Left ventricle myocardium superior (tissue), 1 donor: ENCODE measurements at regions not wholly inside any gene's neighbourhood (a gene's known extent, or its start where the extent isn't known, plus 50 kb on each side); places are given as distances from the start of the nearest gene placed in this dataset.
A peak's percentile ranks its signal among the peaks of the same experiment; 100 is the strongest.
"Not testable (repeated sequence)": the region's sequence is repeated elsewhere in the genome, so short reads cannot be mapped to it uniquely, and the experiment has no call there.

ENCODE experiments used
- ATAC-seq: fragments of 200-7000 bp; cut with Tn5 transposase; one replicate; pipeline ENCODE4 v1.9.1; 2020; ENCODE audit warnings: mild to moderate bottlenecking, moderate library complexity
- DNase-seq: peaks from one replicate; pipeline ENCODE4 v3.0.0-alpha.2; 2020
- intact Hi-C: fragments of 100-400 bp; cut with micrococcal nuclease; formaldehyde crosslinking; loops from one replicate; pipeline ENCODE4 v1.11.0; 2022
- donor health status: DM: no; HTN: yes; CAD: no; lungs with severe emphysema.

DNA sequence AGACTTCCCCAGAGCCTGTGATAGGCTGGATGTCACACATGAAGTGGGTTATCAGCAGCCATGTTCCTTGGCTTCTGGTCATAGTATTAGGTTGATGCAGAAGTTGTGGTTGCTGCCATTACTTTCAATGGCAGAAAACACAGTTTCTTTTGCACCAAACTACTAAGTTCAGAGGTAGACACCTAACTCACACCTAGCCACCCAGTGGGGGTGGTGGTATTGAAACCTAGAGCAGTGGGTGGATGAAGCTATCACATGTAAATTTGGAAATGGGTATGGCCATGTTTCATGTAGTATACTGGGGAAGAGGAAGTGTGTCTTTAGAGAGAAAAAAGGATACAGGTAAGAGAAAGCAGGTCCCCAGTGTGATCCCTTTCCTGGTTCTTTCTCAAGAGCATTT, 347.9 kb upstream of the SEMA6A start:
- no peak for DNase-seq
- intact Hi-C loops, result no loop called here
- no peak for ATAC-seq

DNA sequence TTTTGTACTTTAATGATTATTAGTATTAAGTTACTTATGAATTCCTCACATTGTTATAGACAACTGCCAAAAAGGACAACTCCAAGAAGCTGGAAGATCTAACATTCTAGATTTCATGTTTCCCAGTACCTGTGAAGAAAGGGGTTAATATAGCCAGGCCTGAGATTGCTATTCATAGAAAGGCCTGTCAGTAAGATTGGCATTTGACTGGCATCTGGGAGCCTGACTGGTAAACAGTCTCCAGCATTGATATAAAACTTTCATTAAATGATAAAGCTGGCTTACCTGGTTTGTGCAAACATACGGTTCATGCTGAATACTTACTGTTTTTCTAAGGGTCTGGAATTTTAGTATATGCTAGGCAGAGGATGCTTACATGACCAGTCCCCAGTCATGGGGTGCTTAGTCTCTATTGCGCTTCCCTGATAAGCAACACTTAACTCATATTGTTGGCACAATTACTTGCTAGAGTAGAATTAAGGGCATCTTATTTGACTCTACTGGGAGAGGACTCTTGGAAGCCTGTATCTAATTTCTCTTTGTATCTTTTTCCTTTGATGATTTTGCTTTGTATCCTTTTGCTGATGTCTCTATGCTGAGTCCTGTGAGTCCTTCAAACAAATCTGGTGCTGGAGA, 340.4 kb upstream of the SEMA6A start:
- ATAC-seq (peak; percentile 93), DNase-seq (no peak)

DNA sequence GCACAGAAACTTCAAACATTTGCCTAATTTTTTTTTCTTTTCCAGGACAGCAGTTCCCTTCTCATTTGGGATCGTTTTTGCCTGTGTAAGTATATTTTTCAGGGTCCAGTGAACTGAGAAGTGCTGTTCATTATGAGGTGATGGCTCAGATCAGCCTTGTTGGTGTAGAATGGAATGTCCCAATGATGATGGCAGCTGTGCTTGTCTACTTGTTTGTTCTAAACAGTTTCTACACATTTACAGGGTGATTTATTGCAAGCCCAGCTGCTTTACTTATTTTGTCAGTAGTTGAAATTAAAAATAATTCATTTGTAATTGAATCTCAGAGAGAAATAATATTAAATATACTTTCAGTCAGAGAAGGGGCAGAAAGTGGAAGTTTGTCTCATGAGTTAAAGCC, 337.6 kb upstream of the SEMA6A start:
- DNase-seq (no peak), ATAC-seq (no peak)
- intact Hi-C loops, result no loop called here

More for the DNA sequence above, 340.4 kb upstream of the SEMA6A start:
- intact Hi-C loops, result no loop called here

DNA sequence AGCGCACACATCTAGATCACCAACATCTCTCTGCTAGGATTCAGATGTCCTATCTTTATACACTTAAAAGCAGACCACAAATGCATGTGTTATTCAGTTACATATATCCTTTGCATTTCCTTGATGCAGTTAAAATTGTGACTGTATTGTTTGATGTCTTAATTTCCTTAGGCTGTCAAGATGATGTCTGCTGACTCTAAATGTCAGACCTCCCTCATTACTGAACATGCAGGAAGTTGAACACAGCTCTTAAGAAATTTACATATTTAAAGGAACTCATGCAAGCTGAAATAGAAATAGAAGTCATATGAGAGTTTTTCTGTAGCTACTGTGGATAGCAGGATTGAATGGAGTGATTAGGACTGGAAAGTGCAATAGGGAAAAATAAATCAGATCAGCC, 336.5 kb upstream of the SEMA6A start:
- DNase-seq (no peak), ATAC-seq (no peak)
- intact Hi-C loops, result no loop called here

DNA sequence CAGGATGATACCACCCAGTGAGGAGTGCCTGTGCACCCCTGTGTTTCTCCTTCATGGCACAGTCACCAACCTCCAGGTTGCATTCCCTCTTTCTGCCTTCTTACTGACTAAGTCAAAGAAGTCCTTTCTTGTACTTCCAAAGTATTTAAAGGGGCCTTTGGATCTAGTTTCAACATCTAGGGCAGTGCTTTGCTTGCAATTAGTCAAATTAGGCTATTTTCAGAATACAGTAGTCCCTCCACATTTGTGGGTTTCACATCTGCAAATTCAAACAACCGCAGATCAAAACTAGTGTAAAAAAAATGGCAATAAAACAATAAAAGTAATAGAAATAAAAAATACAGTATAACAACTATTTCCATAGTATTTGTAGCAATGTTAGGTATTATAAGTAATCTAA, 333.9 kb upstream of the SEMA6A start:
- ATAC-seq (no peak), DNase-seq (no peak)
- intact Hi-C loops, result no loop called here

- no peak for ATAC-seq
Observed at GRCh38 chr5:116905885-116906284, 331.3 kb upstream of the SEMA6A start.

DNA sequence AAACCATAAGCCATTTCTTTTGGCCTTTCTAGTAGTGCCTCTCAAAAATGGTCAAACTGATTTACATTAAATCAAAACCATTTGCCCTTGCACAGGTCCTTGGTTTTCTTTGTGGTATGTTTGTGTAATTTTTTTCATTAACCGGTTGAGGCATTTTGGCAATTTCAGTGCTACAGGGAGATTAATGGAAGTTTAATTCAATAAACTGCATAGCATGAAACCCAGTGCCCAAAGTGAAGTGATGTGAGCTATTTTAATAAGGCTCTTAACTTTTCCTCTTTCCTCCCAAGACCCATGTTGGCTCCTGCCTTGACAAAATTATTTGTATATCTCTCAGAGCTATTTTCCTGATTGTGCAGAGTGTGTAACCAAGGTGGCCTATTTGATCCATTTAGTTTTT, 326.2 kb upstream of the SEMA6A start:
- intact Hi-C loops, result no loop called here
- no peak for ATAC-seq
- no peak for DNase-seq

More at GRCh38 chr5:116905885-116906284, 331.3 kb upstream of the SEMA6A start:
- no peak for DNase-seq
- intact Hi-C loops, result no loop called here

GRCh38 chr5:116898917-116899316, 324.3 kb upstream of the SEMA6A start:
- DNase-seq, result no peak
- peak; percentile 74 for ATAC-seq
- intact Hi-C loops, result no loop called here

DNA sequence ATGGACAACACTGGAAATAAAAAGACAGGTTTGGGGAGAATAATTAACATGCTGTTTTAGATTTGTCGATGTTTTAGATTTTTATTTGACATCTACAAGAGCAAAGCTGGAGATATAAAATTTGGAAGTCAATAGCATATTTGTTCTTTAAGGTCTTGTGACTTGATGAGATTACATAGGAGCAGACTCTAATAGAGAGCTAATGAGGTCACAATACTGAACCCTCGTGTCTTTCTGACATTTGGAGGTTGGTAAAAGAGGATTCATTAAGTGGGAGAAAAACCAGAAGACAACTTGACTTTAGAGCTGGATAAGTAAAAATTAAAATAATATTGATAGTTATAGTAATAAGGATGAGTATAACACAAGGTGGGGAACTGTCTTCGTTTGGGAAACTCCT, 322.7 kb upstream of the SEMA6A start:
- ATAC-seq, result no peak
- no peak for DNase-seq
- intact Hi-C loops, result no loop called here

- intact Hi-C loops, result no loop called here
- ATAC-seq (no peak), DNase-seq (no peak)
Observed at GRCh38 chr5:116896001-116896400, 321.4 kb upstream of the SEMA6A start.

GRCh38 chr5:116892993-116893392, 318.4 kb upstream of the SEMA6A start:
- DNase-seq (no peak), ATAC-seq (no peak)
- intact Hi-C loops, result no loop called here

DNA sequence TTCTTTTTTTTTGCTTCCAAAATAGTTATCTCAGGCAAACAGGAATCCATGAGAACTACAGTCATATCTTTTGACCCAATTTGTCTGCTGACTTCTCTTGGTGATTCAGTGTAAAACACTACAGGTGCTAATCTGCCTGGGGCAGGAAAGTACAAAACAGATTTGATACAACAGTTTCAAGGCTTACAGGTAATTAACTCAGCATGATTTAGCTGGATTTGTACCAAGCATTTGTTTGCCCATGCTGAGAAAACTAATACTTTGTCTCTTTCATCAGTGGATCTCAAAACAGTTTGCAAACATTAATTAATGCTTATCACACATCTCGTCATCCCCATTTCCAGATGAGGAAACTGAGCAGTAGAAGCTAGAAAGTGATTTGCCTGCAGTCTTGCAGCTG, 312.5 kb upstream of the SEMA6A start:
- DNase-seq, result no peak
- intact Hi-C loops, result no loop called here
- no peak for ATAC-seq

- intact Hi-C loops, result no loop called here
- DNase-seq (no peak), ATAC-seq (no peak)
Observed at GRCh38 chr5:116885825-116886224, 311.2 kb upstream of the SEMA6A start.

GRCh38 chr5:116883875-116884274, 309.3 kb upstream of the SEMA6A start:
- intact Hi-C loops, result no loop called here
- no peak for DNase-seq
- ATAC-seq, result no peak

DNA sequence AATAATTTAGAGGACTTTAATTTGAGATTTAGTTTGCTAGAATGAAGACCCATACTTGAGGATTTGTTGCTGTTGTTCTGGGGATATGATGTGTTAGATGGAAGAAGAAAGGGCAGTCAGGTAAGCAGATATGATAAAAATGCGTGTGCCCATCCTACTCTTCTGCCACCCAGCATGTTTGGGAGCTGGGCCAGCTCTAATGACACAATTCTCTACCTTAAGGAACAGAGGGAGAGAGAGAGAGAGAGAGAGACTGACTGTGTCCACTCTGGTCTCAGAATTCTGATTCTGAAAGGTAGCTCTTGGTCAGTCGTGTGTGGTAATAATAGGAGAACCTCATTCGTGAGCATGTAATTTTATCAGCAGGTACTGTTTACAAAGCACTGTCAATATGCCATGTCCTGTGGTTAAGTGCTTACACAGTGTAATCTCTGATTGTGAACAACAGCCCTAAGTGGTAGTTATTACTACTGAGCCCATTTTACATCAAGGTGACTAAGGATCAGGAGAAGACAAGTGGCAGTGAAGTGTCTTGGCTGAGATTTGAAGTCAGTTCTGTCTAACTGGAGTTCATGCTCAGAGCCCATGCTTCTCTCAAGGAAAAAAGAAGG, 307.4 kb upstream of the SEMA6A start:
- ATAC-seq (no peak), DNase-seq (no peak)
- intact Hi-C loops, result no loop called here

- intact Hi-C loops, result no loop called here
- ATAC-seq (no peak), DNase-seq (no peak)
Observed at GRCh38 chr5:116880601-116881000, 306.0 kb upstream of the SEMA6A start.

- ATAC-seq, result no peak
- intact Hi-C loops, result no loop called here
- DNase-seq, result no peak
Observed at GRCh38 chr5:116880150-116880549, 305.5 kb upstream of the SEMA6A start.

DNA sequence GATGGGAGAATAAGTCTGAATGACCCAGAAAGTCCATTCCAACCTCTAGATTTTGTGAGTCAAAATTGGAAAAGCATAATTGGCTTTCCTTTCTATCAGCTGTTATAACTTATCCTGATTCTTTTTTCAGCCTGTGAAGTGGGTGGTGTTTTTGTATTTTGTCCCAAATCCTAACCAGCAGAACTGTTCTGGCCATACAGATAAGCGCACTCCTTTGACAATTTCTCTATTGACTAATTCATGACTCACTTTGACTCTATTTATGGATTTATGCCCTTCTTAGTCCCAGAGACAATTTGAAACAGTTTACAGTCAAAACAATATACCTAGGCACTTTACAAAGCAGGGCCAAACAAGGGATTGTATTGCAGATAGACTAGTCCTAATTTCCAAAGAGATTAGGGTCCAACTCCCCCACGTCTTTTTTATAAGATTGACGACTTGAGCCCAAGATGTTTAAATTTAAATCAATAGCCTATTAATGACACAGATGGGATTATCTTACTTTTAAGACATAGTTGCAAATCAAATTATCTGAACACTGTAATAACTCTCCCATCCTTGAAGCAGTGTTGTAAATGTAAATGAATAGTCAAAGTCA, 301.7 kb upstream of the SEMA6A start:
- DNase-seq, result no peak
- intact Hi-C loops, result no loop called here
- no peak for ATAC-seq

- no peak for ATAC-seq
Observed at GRCh38 chr5:116872986-116873385, 298.4 kb upstream of the SEMA6A start.

DNA sequence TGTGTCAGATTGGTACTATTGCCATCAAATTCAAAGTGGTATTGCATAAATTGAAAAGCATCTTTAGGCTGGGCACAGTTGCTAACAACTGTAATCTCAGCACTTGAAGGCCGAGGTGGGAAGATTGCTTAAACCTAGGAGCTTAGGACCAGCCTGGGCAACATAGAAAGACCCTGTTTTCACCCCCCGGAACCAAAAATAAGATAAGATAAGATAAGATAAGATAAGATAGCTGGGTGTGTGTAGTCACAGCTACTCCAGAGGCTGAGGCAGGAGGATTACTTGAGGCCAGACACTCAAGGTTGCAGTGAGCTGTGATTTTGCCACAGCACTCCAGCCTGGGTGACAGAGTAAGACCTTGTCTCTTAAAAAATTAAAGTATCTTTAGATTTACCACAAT, 297.9 kb upstream of the SEMA6A start:
- intact Hi-C loops, result no loop called here
- no peak for DNase-seq
- no peak for ATAC-seq

More at GRCh38 chr5:116872986-116873385, 298.4 kb upstream of the SEMA6A start:
- DNase-seq, result no peak
- intact Hi-C loops, result no loop called here

DNA sequence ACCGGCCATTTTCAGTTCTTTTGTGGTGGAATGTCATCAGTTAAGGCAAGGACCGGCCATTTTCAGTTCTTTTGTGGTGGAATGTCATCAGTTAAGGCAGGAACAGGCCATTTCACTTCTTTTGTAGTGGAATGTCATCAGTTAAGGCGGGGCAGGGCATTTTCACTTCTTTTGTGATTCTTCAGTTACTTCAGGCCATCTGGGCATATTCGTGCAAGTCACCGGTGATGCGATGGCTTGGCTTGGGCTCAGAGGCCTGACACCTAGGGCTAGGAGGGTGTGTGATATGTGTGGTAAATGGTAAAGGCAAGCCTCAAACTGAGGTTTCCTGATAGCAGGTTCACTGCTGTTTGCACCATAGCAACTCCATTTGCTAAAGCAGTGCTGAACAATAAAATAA, 293.2 kb upstream of the SEMA6A start:
- DNase-seq, ATAC-seq, intact Hi-C loops: not testable (repeated sequence)
